DMS 273 treated with DMSO at 0.1 percent for 48 hours (cell line): ENCODE measurements at regions not wholly inside any gene's neighbourhood (a gene's known extent, or its start where the extent isn't known, plus 50 kb on each side); places are given as distances from the start of the nearest gene placed in this dataset.
A peak's percentile ranks its signal among the peaks of the same experiment; 100 is the strongest.
"Not testable (repeated sequence)": the region's sequence is repeated elsewhere in the genome, so short reads cannot be mapped to it uniquely, and the experiment has no call there.

Experiments used
- DNase-seq: peaks from one replicate; lab custom pipeline; 2025; lab: John Stamatoyannopoulos, UW

GRCh38 chr6:27585316-27585715 lies 112.4 kb upstream of the ZNF184 start:
- not testable (repeated sequence) for DNase-seq

- DNase-seq = no peak
Measured at GRCh38 chr6:27584326-27584725, 111.4 kb upstream of the ZNF184 start.

- peak; percentile 26 for DNase-seq
Measured at GRCh38 chr6:27582928-27583725, 110.2 kb upstream of the ZNF184 start.

- DNase-seq = no peak
Measured at GRCh38 chr6:27579973-27580372, 107.1 kb upstream of the ZNF184 start.

- no peak for DNase-seq
Measured at GRCh38 chr6:27577922-27578321, 105.0 kb upstream of the ZNF184 start.

GRCh38 chr6:27575594-27576361 lies 102.9 kb upstream of the ZNF184 start:
- peak; percentile 70 for DNase-seq

GRCh38 chr6:27568226-27568897 lies 95.5 kb upstream of the ZNF184 start:
- no peak for DNase-seq

GRCh38 chr6:27565839-27566779 lies 93.2 kb upstream of the ZNF184 start:
- DNase-seq = no peak

GRCh38 chr6:27562027-27562410 lies 89.1 kb upstream of the ZNF184 start:
- DNase-seq = peak; percentile 44

GRCh38 chr6:27558028-27558724 lies 85.3 kb upstream of the ZNF184 start:
- no peak for DNase-seq

- no peak for DNase-seq
Measured at GRCh38 chr6:27556406-27556805, 83.5 kb upstream of the ZNF184 start.

- DNase-seq = peak; percentile 91
Measured at GRCh38 chr6:27553123-27553904, 80.4 kb upstream of the ZNF184 start.

GRCh38 chr6:27551607-27552006 lies 78.7 kb upstream of the ZNF184 start:
- DNase-seq = no peak

GRCh38 chr6:27550692-27551091 lies 77.8 kb upstream of the ZNF184 start:
- DNase-seq = no peak

GRCh38 chr6:27549241-27549598 lies 76.3 kb upstream of the ZNF184 start:
- not testable (repeated sequence) for DNase-seq

- DNase-seq = peak; percentile 62
Measured at GRCh38 chr6:27547157-27548075, 74.5 kb upstream of the ZNF184 start.

- no peak for DNase-seq
Measured at GRCh38 chr6:27546522-27546921, 73.6 kb upstream of the ZNF184 start.

GRCh38 chr6:27545271-27546046 lies 72.6 kb upstream of the ZNF184 start:
- DNase-seq = peak; percentile 92
